ENCODE measurements at regions not wholly inside any gene's neighbourhood (a gene's known extent, or its start where the extent isn't known, plus 50 kb on each side); places are given as distances from the start of the nearest gene placed in this dataset.

DNA sequence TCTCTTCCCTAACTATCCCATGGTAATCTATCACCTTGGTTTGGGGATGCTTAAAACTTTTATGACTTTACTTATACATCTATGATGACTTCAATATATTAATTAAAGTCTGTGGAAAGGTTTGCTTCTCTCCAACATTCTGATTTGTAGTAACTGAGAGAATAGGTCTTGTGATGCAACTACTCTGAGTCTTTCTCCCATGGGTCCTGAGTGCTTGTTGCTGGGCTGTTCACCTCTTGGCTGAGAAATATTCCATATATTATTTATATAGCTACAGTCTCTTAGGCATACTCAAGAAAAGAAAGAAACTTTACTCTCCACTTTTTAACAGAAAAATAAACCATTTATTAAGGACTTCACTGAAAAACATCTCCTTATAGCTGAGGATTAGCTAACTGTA is 119.3 kb upstream of the PLPPR5 start:
- intact Hi-C loops (cut with micrococcal nuclease), result no loop called here
- H3K4me1 ChIP-seq (ENCODE audit: control insufficient read depth in 2 of 2, insufficient read depth in 2 of 2, low read length in 2 of 2), result no peaks in the 10 kb centered on the region
- H3K9me3 ChIP-seq (ENCODE audit: control insufficient read depth in 2 of 3, low read length in 3 of 3), result no peaks in the 10 kb centered on the region
- Mint-ChIP-seq H3K27me3 (peaks cover 0 to 5% (median 0%) of the 10 kb centered on the region in 5 donors), H3K27ac (no peak overlapping the region), H3K4me3 (no peak overlapping the region), H3K9me3 (peaks cover 0 to 8% (median 4%) of the 10 kb centered on the region in 11 donors), H3K4me1 (no peaks in the 10 kb centered on the region), H3K36me3 (peaks cover 0 to 6% (median 0%) of the 10 kb centered on the region in 5 donors)
- no peaks in the 10 kb centered on the region for H3K36me3 ChIP-seq (ENCODE audit: control insufficient read depth in 2 of 3, insufficient read depth in 3 of 3, low read length in 3 of 3)
- CTCF ChIA-PET, result no interaction called here
- H3K27ac ChIP-seq (ENCODE audit: low read depth, low read length), result no peak overlapping the region
- H3K4me3 ChIP-seq (ENCODE audit: low read length), result no peak overlapping the region
- DNase-seq (no peak), ATAC-seq (no peak)
- POLR2A ChIA-PET, result no interaction called here
- H3K27me3 ChIP-seq (ENCODE audit: control insufficient read depth in 2 of 2, insufficient read depth in 2 of 2, low read length in 2 of 2), result no peaks in the 10 kb centered on the region

DNA sequence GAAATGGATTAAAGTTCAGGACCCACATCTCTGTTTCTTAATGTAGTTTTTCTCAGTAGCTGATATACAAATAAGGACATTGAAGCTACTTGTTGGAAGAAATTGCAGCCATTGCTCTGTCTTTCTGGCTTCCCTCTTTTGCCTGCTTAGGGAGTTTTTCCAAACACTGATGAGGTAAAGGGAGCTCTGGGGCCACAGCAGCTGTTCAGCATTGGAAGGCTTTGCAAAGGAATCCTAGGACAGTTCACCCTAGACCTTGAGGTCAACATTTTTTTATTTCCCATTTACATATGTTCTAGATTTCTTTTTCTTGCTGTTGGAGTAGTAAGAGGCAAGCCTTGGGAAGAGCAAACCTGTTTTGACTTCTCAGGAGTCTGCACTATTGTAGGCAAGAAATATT is 126.9 kb upstream of the PLPPR5 start:
- H3K4me3 ChIP-seq (ENCODE audit: low read length), result no peak overlapping the region
- H3K4me3 Mint-ChIP-seq, result no peak overlapping the region
- H3K4me1 ChIP-seq (ENCODE audit: control insufficient read depth in 2 of 2, insufficient read depth in 2 of 2, low read length in 2 of 2), result no peaks in the 10 kb centered on the region
- no peaks in the 10 kb centered on the region for H3K4me1 Mint-ChIP-seq
- no peaks in the 10 kb centered on the region for H3K9me3 ChIP-seq (ENCODE audit: control insufficient read depth in 2 of 3, low read length in 3 of 3)
- H3K36me3 Mint-ChIP-seq, result peaks cover 0 to 6% (median 3%) of the 10 kb centered on the region in 5 donors
- ChIA-PET POLR2A (no interaction called here), CTCF (no interaction called here)
- no peaks in the 10 kb centered on the region for H3K27me3 ChIP-seq (ENCODE audit: control insufficient read depth in 2 of 2, insufficient read depth in 2 of 2, low read length in 2 of 2)
- H3K36me3 ChIP-seq (ENCODE audit: control insufficient read depth in 2 of 3, insufficient read depth in 3 of 3, low read length in 3 of 3), result no peaks in the 10 kb centered on the region
- intact Hi-C loops (cut with micrococcal nuclease), result no loop called here
- peaks cover 0 to 19% (median 11%) of the 10 kb centered on the region in 5 donors for H3K27me3 Mint-ChIP-seq
- DNase-seq (no peak), ATAC-seq (no peak)
- peaks cover 0 to 8% (median 2%) of the 10 kb centered on the region in 11 donors for H3K9me3 Mint-ChIP-seq
- no peak overlapping the region for H3K27ac ChIP-seq (ENCODE audit: low read depth, low read length)
- H3K27ac Mint-ChIP-seq, result no peak overlapping the region

DNA sequence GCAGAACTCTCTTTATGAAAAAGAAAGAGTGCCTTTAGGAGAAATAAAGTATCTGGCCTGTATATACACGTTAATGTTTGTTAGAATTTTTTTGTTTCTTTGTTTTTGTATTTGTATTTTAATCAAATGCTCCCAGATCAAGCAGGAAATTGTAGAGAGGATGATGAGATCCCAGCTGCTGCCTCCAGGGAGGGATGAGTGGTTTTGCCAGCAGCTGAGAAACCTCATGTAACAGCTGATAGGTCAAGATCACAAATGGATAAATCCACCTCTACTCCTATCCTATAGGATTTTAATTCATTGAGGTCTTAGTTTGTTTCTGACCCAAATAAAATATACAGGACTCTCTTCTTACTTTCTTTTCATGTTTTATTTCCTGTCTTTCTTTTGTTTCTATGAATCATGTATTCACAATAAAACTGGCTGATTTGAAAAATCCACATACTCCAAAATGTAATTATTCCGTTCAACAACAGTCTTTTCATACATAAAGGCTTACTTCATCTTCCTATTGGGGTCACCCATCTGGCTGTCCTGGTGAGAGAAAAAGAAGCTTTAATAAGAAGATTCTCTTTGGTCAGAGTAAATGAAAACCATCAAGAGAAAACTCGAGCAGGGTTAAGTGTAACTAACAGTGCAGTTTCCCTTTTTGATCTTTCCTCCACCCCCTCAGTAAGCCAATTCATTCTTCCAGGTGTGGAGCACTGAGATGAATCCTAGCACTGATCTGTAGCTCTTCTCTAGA is 129.3 kb upstream of the PLPPR5 start:
- Mint-ChIP-seq H3K27ac (no peak overlapping the region), H3K27me3 (peaks cover 0 to 18% (median 11%) of the 10 kb centered on the region in 5 donors), H3K9me3 (peaks cover 0 to 8% (median 0%) of the 10 kb centered on the region in 11 donors), H3K36me3 (peaks cover 0 to 3% (median 0%) of the 10 kb centered on the region in 5 donors), H3K4me1 (no peaks in the 10 kb centered on the region), H3K4me3 (no peak overlapping the region)
- no peaks in the 10 kb centered on the region for H3K9me3 ChIP-seq (ENCODE audit: control insufficient read depth in 2 of 3, low read length in 3 of 3)
- no peak overlapping the region for H3K4me3 ChIP-seq (ENCODE audit: low read length)
- no peak overlapping the region for H3K27ac ChIP-seq (ENCODE audit: low read depth, low read length)
- no peaks in the 10 kb centered on the region for H3K27me3 ChIP-seq (ENCODE audit: control insufficient read depth in 2 of 2, insufficient read depth in 2 of 2, low read length in 2 of 2)
- ChIA-PET POLR2A (no interaction called here), CTCF (interaction anchor here (1.6 kb wide), 1 partner anchor 19 kb away, joined by 3 read pairs; no protein-coding TSS in a partner anchor)
- no peaks in the 10 kb centered on the region for H3K4me1 ChIP-seq (ENCODE audit: control insufficient read depth in 2 of 2, insufficient read depth in 2 of 2, low read length in 2 of 2)
- intact Hi-C loops (cut with micrococcal nuclease), result no loop called here
- ATAC-seq (no peak), DNase-seq (no peak)
- no peaks in the 10 kb centered on the region for H3K36me3 ChIP-seq (ENCODE audit: control insufficient read depth in 2 of 3, insufficient read depth in 3 of 3, low read length in 3 of 3)

DNA sequence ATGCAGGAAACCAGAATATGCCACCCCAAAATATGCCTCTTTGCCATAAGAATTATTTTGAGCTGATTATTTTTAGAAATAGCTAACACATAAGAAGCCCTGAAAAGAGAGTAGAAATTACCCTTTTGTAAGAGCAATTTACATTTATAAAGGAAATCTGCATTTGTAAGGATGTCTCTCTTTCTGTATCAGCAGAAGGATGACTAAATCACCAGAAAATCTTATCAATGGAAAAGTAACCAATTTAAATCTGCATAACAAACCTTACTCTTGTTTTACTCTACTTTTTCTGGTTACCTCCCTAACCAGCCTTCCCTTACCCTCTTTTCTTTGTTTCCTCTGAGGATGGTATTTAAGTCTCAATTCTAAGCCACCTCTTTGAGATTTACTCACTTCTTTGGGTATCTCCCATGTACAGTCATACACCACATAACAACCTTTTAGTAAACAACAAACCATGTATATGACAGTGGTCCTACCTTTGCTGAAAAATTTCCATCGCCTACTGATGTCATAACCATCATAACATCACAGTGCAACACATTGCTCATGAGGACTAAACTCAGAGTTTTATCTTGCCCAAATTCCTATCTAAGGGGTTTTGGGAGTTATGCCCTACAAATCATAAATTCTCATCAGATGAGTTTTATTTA is 126.6 kb upstream of the PLPPR4 start:
- no peaks in the 10 kb centered on the region for H3K36me3 ChIP-seq (ENCODE audit: control insufficient read depth in 2 of 3, insufficient read depth in 3 of 3, low read length in 3 of 3)
- intact Hi-C loops (cut with micrococcal nuclease), result no loop called here
- H3K4me1 ChIP-seq (ENCODE audit: control insufficient read depth in 2 of 2, insufficient read depth in 2 of 2, low read length in 2 of 2), result no peaks in the 10 kb centered on the region
- Mint-ChIP-seq H3K9me3 (peaks cover 0 to 6% (median 0%) of the 10 kb centered on the region in 11 donors), H3K4me3 (no peak overlapping the region), H3K27ac (no peak overlapping the region), H3K27me3 (no peaks in the 10 kb centered on the region), H3K36me3 (no peaks in the 10 kb centered on the region), H3K4me1 (no peaks in the 10 kb centered on the region)
- no peak for ATAC-seq
- DNase-seq, result no peak
- no peak overlapping the region for H3K4me3 ChIP-seq (ENCODE audit: low read length)
- no peaks in the 10 kb centered on the region for H3K9me3 ChIP-seq (ENCODE audit: control insufficient read depth in 2 of 3, low read length in 3 of 3)
- no peaks in the 10 kb centered on the region for H3K27me3 ChIP-seq (ENCODE audit: control insufficient read depth in 2 of 2, insufficient read depth in 2 of 2, low read length in 2 of 2)
- CTCF ChIA-PET, result no interaction called here
- POLR2A ChIA-PET, result no interaction called here
- H3K27ac ChIP-seq (ENCODE audit: low read depth, low read length), result no peak overlapping the region

DNA sequence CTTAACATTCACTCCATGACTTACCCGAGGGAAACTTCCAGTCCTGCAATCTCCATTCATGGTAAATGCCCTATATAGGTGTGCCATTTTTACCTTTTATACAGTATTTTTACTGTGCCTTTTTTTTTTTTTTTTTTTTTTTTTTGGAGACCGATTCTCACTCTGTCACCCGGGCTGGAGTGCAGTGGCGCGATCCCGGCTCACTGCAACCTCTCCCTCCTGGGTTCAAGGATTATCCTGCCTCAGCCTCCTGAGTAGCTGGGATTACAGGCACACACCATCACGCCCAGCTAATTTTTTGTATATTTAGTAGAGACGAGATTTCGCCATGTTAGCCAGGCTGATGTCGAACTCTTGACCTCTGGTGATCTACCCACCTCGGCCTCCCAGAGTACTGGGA is 124.4 kb upstream of the PLPPR4 start:
- CTCF ChIA-PET, result no interaction called here
- Mint-ChIP-seq H3K4me3 (no peak overlapping the region), H3K27ac (no peak overlapping the region), H3K27me3 (peaks cover 0 to 9% (median 0%) of the 10 kb centered on the region in 5 donors), H3K36me3 (no peaks in the 10 kb centered on the region), H3K9me3 (peaks cover 0 to 6% (median 0%) of the 10 kb centered on the region in 11 donors), H3K4me1 (no peaks in the 10 kb centered on the region)
- POLR2A ChIA-PET, result no interaction called here
- intact Hi-C loops (cut with micrococcal nuclease), result no loop called here
- Histone ChIP-seq H3K9me3 (ENCODE audit: control insufficient read depth in 2 of 3, low read length in 3 of 3) (no peaks in the 10 kb centered on the region), H3K27me3 (ENCODE audit: control insufficient read depth in 2 of 2, insufficient read depth in 2 of 2, low read length in 2 of 2) (no peaks in the 10 kb centered on the region), H3K4me3 (ENCODE audit: low read length) (no peak overlapping the region), H3K36me3 (ENCODE audit: control insufficient read depth in 2 of 3, insufficient read depth in 3 of 3, low read length in 3 of 3) (no peaks in the 10 kb centered on the region), H3K27ac (ENCODE audit: low read depth, low read length) (no peak overlapping the region), H3K4me1 (ENCODE audit: control insufficient read depth in 2 of 2, insufficient read depth in 2 of 2, low read length in 2 of 2) (no peaks in the 10 kb centered on the region)
- DNase-seq, result no peak
- no peak for ATAC-seq

DNA sequence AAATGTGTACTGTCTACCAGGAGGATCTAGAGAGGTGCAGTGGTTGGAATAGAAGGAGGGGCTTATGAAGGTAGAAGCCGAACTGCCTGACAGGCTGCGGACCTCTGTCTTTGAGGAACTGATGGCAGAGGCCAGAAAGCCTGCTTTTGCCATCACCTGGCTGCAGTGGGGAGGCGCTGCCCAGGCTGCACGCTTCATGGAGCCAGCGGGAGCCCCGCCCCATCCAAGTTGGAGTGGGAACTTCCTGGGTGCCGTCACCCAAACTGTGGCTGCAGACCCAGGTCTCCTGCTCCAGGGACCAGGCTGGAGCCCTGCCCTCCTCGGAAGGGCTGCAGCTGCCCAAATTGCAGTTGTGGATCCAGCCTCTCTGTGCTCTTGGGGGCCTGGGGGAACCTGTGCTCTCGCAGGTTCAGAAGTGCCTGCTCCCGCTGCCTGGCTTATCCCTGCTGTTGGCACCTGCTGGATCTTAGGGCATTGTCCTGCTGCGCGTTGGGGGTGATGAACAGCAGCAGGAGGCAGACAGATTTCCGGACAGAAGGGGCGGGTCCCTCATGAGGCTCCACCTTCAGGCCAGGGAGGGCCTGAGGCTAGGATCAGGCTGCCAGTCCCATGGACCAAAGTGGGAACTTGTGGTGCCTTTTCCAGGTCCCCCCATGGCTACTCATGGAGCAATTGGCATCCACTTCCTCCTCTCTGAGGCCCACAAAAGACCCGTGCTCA is 118.0 kb upstream of the PLPPR4 start:
- DNase-seq (no peak), ATAC-seq (no peak)
- Mint-ChIP-seq H3K9me3 (peaks cover 0 to 1% (median 0%) of the 10 kb centered on the region in 11 donors), H3K4me1 (no peaks in the 10 kb centered on the region), H3K36me3 (no peaks in the 10 kb centered on the region), H3K27ac (no peak overlapping the region), H3K27me3 (peaks cover 0 to 14% (median 6%) of the 10 kb centered on the region in 5 donors), H3K4me3 (no peak overlapping the region)
- Histone ChIP-seq H3K27me3 (ENCODE audit: control insufficient read depth in 2 of 2, insufficient read depth in 2 of 2, low read length in 2 of 2) (no peaks in the 10 kb centered on the region), H3K27ac (ENCODE audit: low read depth, low read length) (no peak overlapping the region), H3K9me3 (ENCODE audit: control insufficient read depth in 2 of 3, low read length in 3 of 3) (no peaks in the 10 kb centered on the region), H3K36me3 (ENCODE audit: control insufficient read depth in 2 of 3, insufficient read depth in 3 of 3, low read length in 3 of 3) (no peaks in the 10 kb centered on the region), H3K4me3 (ENCODE audit: low read length) (no peak overlapping the region), H3K4me1 (ENCODE audit: control insufficient read depth in 2 of 2, insufficient read depth in 2 of 2, low read length in 2 of 2) (no peaks in the 10 kb centered on the region)
- intact Hi-C loops (cut with micrococcal nuclease), result no loop called here
- ChIA-PET POLR2A (no interaction called here), CTCF (no interaction called here)

Data from naive thymus-derived CD4-positive, alpha-beta T cell (primary cell).